ENCODE measurements at regions not wholly inside any gene's neighbourhood (a gene's known extent, or its start where the extent isn't known, plus 50 kb on each side); places are given as distances from the start of the nearest gene placed in this dataset.

DNA sequence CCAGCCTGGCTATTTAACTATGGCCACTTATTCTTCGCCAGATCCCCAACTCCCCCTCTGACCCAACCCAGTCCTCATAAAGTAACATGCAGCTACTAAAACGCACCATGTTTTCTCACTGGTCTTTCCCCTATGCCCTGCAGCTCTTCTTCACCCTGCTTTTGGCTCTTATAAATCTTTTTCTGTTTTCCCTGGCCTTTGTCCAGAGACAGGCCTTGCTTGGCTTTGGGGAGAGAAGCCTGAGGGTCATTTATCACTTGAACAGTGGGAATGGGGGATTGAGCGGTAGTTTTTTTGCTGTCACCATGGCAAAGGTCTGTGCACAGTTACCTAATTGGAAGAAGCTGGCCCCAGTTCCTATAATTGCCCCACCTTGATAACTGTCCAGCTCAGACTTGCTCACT is 202.9 kb upstream of the NT5C1B start:
- TF ChIP-seq, protein P1, sequence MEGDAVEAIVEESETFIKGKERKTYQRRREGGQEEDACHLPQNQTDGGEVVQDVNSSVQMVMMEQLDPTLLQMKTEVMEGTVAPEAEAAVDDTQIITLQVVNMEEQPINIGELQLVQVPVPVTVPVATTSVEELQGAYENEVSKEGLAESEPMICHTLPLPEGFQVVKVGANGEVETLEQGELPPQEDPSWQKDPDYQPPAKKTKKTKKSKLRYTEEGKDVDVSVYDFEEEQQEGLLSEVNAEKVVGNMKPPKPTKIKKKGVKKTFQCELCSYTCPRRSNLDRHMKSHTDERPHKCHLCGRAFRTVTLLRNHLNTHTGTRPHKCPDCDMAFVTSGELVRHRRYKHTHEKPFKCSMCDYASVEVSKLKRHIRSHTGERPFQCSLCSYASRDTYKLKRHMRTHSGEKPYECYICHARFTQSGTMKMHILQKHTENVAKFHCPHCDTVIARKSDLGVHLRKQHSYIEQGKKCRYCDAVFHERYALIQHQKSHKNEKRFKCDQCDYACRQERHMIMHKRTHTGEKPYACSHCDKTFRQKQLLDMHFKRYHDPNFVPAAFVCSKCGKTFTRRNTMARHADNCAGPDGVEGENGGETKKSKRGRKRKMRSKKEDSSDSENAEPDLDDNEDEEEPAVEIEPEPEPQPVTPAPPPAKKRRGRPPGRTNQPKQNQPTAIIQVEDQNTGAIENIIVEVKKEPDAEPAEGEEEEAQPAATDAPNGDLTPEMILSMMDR (IDR thresholded peaks at IDR 0.05), result no peak
- TF ChIP-seq POLR2A (IDR thresholded peaks at IDR 0.05), result no peak
